Stimulated activated CD8-positive, alpha-beta memory T cell treated with anti-CD3 and anti-CD28 coated beads, Interleukin-7, amount 100 ng/mL, for 48 hours (primary cell): ENCODE measurements at regions not wholly inside any gene's neighbourhood (a gene's known extent, or its start where the extent isn't known, plus 50 kb on each side); places are given as distances from the start of the nearest gene placed in this dataset.

Experiments
- DNase-seq, 2 donors: peaks; one replicate each; pipeline ENCODE4 v3.0.0-alpha.2; 2020; ENCODE audit warnings: low read depth in 1 of 2; ENCODE audit errors: extremely low read depth in 1 of 2

DNA sequence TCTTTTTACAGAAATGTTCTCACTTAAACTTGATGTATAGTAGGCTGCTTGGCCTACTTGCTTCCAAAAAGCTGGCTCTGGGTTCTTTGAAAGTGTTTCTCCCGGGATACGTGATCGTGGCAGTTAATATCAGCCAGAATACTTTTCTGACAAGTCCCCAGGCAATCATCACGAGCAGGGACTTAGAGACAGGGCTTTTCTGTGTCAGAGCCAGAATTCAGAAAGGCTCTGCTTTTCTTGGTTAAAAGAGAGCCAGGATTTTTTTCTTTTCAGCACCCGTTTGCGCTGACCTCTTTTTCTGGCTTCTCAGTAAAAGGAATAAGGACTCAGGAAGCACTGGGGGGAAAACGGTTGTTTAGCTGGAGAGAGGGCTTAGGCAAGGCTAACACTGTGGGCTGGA is 57.8 kb upstream of the ARHGAP5 start:
- no peak for DNase-seq

DNA sequence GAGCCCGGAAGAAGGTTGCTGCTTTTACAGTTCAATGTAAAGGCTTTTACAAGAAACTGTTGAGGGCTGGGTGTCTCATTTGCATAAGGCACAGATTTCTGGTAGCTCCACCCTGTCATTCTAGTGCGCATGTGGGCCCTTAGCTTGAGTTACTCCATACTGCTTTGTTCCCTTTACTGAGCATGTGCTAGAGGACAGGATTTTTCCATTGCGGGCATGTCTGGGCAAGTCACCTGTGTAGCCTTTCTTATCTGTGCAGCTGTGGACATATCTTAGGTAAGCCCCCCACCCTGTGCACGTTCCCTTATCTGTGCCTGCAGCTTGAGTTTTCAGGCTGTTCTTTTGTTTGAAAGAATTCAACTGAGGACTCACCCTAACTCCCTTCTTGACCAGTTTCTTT is 56.2 kb upstream of the ARHGAP5 start:
- no peak for DNase-seq

DNA sequence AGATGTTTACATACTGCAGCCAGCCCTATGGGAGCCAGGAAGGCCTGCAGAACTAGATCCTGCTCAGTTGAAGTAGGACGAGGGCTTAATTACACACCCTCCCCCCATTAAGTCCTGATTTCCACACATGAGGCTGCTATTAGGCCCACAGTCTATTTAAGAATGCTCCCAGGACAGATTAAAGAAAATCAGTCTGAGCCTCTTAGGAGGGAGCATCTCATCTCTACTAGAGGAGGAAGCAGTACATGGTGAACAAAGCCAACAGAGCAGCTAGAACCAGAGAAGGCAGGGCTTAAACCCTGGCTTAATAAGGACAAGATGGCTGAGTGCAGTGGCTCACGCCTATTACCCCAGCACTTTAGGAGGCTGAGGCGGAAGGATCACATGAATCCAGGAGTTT is 55.8 kb upstream of the ARHGAP5 start:
- no peak for DNase-seq

- DNase-seq: no peak
Observed at GRCh38 chr14:32022525-32022924, 54.6 kb upstream of the ARHGAP5 start.

GRCh38 chr14:32022938-32023466 is 54.1 kb upstream of the ARHGAP5 start:
- no peak for DNase-seq

GRCh38 chr14:32023540-32023939 is 53.6 kb upstream of the ARHGAP5 start:
- no peak for DNase-seq

DNA sequence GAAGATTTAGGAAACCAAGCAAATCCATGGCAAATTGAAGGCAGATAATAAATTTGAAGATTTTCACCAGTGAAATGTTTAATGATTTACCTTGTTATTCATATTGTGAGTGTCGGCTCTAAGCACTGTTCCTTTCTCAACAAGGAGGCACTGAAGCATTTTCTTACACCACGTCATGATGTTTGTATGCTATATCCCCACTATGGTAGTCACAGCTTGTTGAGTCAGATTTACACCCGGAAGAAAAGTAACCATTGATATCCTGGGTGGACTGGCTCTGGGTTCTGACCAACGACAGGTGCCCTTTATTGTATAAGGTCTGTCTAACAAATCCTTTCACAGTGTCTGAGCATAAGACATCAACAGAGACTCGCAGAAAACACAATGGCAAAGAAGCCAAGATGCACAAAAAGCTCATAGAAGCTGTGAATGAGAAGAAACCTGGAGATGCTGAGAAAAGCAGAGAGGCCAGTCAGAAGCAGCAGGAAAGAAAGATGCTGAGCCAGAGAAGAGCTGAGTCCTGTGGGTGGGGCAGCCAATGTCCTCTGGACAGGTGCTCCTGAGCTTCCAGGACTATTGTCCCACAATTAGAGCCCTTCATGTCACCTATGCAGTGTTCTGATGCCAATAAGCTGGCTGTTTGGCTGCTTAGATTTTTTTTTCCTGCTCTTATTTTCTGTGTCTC is 49.7 kb upstream of the ARHGAP5 start:
- DNase-seq: no peak
